Thoracic aorta (tissue), 2 donors: ENCODE measurements at regions not wholly inside any gene's neighbourhood (a gene's known extent, or its start where the extent isn't known, plus 50 kb on each side); places are given as distances from the start of the nearest gene placed in this dataset.

Source experiments
- ATAC-seq: fragments of 150-250 bp; one replicate; pipeline ENCODE4 v1.8.0; 2017; ENCODE audit warnings: low read depth; ENCODE audit not compliant: insufficient number of reproducible peaks, low FRiP score
- DNase-seq: peaks from one replicate; pipeline ENCODE4 v3.0.0-alpha.2; 2020; ENCODE audit warnings: low spot score
- H3K27ac ChIP-seq, 2 donors: fragments of 200-600 bp; sonication (generic); 1 replicate in 1 of 2; 2 replicates in 1 of 2; pipeline ENCODE4 v1.5.1; 2016; ENCODE audit warnings: mild to moderate bottlenecking in 2 of 2, moderate library complexity in 2 of 2
- H3K27me3 ChIP-seq: fragments of 200-600 bp; sonication (generic); replicated peaks from 2 replicates; pipeline ENCODE4 v1.6.0; 2016; ENCODE audit warnings: mild to moderate bottlenecking; ENCODE audit not compliant: insufficient read depth
- H3K36me3 ChIP-seq: fragments of 200-600 bp; sonication (generic); one replicate; pipeline ENCODE4 v1.5.1; 2016
- H3K4me1 ChIP-seq, 2 donors: fragments of 200-600 bp; sonication (generic); 1 replicate in 1 of 2; 2 replicates in 1 of 2; pipeline versions ENCODE4 v1.5.1 to v1.6.0; 2016; ENCODE audit warnings: low read depth in 2 of 2, mild to moderate bottlenecking in 1 of 2; ENCODE audit not compliant: control insufficient read depth in 1 of 2
- H3K4me3 ChIP-seq: fragments of 200-600 bp; sonication (generic); 2 replicates; pipeline ENCODE4 v1.5.1; 2016; ENCODE audit warnings: mild to moderate bottlenecking
- H3K9me3 ChIP-seq: fragments of 200-600 bp; sonication (generic); 2 replicates; pipeline ENCODE4 v1.5.1; 2016
- TF ChIP-seq, protein P1 (sequence below): fragments of 200-600 bp; sonication (generic); IDR thresholded peaks from one replicate; pipeline ENCODE4 v1.5.1; 2019; ENCODE audit warnings: antibody characterized with exemption

GRCh38 chr16:85231959-85232358 lies 119.7 kb upstream of the CIBAR2 start:
- no peak for DNase-seq
- H3K27me3 ChIP-seq = no peaks in the 10 kb centered on the region
- peaks cover 21 to 64% of the 10 kb centered on the region in 2 donors for H3K4me1 ChIP-seq
- peak overlapping the region in 1 of 2 donors; percentile 25 for H3K27ac ChIP-seq
- no peak for ATAC-seq
- H3K9me3 ChIP-seq = no peaks in the 10 kb centered on the region
- no peaks in the 10 kb centered on the region for H3K36me3 ChIP-seq
- H3K4me3 ChIP-seq = no peak overlapping the region
- TF ChIP-seq, protein P1, sequence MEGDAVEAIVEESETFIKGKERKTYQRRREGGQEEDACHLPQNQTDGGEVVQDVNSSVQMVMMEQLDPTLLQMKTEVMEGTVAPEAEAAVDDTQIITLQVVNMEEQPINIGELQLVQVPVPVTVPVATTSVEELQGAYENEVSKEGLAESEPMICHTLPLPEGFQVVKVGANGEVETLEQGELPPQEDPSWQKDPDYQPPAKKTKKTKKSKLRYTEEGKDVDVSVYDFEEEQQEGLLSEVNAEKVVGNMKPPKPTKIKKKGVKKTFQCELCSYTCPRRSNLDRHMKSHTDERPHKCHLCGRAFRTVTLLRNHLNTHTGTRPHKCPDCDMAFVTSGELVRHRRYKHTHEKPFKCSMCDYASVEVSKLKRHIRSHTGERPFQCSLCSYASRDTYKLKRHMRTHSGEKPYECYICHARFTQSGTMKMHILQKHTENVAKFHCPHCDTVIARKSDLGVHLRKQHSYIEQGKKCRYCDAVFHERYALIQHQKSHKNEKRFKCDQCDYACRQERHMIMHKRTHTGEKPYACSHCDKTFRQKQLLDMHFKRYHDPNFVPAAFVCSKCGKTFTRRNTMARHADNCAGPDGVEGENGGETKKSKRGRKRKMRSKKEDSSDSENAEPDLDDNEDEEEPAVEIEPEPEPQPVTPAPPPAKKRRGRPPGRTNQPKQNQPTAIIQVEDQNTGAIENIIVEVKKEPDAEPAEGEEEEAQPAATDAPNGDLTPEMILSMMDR = no peak

GRCh38 chr16:85232369-85233142 lies 120.3 kb upstream of the CIBAR2 start:
- Histone ChIP-seq H3K4me3 (no peak overlapping the region), H3K36me3 (no peaks in the 10 kb centered on the region), H3K9me3 (no peaks in the 10 kb centered on the region), H3K4me1 (peaks cover 21 to 67% of the 10 kb centered on the region in 2 donors), H3K27me3 (no peaks in the 10 kb centered on the region), H3K27ac (peak overlapping the region in 1 of 2 donors; percentile 25)
- DNase-seq = no peak
- TF ChIP-seq, protein P1 = no peak
- ATAC-seq = no peak

- H3K36me3 ChIP-seq = no peaks in the 10 kb centered on the region
- DNase-seq = no peak
- H3K9me3 ChIP-seq = no peaks in the 10 kb centered on the region
- peaks cover 30 to 67% of the 10 kb centered on the region in 2 donors for H3K4me1 ChIP-seq
- no peak for ATAC-seq
- no peaks in the 10 kb centered on the region for H3K27me3 ChIP-seq
- no peak overlapping the region for H3K27ac ChIP-seq
- TF ChIP-seq, protein P1 = no peak
- H3K4me3 ChIP-seq = no peak overlapping the region
These were observed 121.2 kb upstream of the CIBAR2 start for GRCh38 chr16:85233516-85233915.

GRCh38 chr16:85234310-85235204 lies 122.3 kb upstream of the CIBAR2 start:
- Histone ChIP-seq H3K27me3 (no peaks in the 10 kb centered on the region), H3K4me1 (peaks cover 32 to 69% of the 10 kb centered on the region in 2 donors), H3K9me3 (no peaks in the 10 kb centered on the region), H3K27ac (peak overlapping the region; percentile 33 to 50), H3K4me3 (peak overlapping the region; percentile 69), H3K36me3 (no peaks in the 10 kb centered on the region)
- no peak for DNase-seq
- no peak for ATAC-seq
- TF ChIP-seq, protein P1 = no peak
